PFSK-1 (cell line): ENCODE measurements at regions not wholly inside any gene's neighbourhood (a gene's known extent, or its start where the extent isn't known, plus 50 kb on each side); places are given as distances from the start of the nearest gene placed in this dataset.

Experiments used
- FOXP2 ChIP-seq: optimal IDR thresholded peaks from 2 replicates; pipeline ENCODE3; 2011; ENCODE audit warnings: borderline replicate concordance, control low read depth, inconsistent platforms; ENCODE audit not compliant: insufficient read depth; ENCODE audit errors: extremely low read length, extremely low read depth
- POLR2AphosphoS5 ChIP-seq: IDR thresholded peaks from 2 replicates; pipeline ENCODE4 v1.6.1; 2012; ENCODE audit warnings: low read depth, mild to moderate bottlenecking, control low read depth, low read length, moderate library complexity
- REST ChIP-seq, 2 experiments: IDR thresholded peaks; 2 replicates each; pipeline versions ENCODE4 v1.6.1 to v1.8.0; 2011 to 2012; ENCODE audit warnings: low read depth in 2 of 2, low read length in 2 of 2, control low read depth in 1 of 2, inconsistent platforms in 1 of 2, mild to moderate bottlenecking in 1 of 2, moderate library complexity in 1 of 2; ENCODE audit not compliant: insufficient read depth in 1 of 2
- SIN3A ChIP-seq: IDR thresholded peaks from 2 replicates; pipeline ENCODE4 v1.6.1; 2012; ENCODE audit warnings: mild to moderate bottlenecking, low read length, moderate library complexity, borderline replicate concordance; ENCODE audit not compliant: insufficient read depth
- TAF1 ChIP-seq: IDR thresholded peaks from 2 replicates; pipeline ENCODE4 v1.6.1; 2012; ENCODE audit warnings: low read length, control low read depth, borderline replicate concordance; ENCODE audit not compliant: insufficient read depth

GRCh38 chr1:187977298-187977697, 1148.5 kb downstream of the PLA2G4A start:
- TF ChIP-seq REST (IDR thresholded peaks at IDR 0.05; ENCODE audit: insufficient read depth in 1 of 2, low read depth in 2 of 2, low read length in 2 of 2) (no peak), POLR2AphosphoS5 (no peak), TAF1 (no peak), FOXP2 (no peak), SIN3A (no peak)
